ENCODE measurements at regions not wholly inside any gene's neighbourhood (a gene's known extent, or its start where the extent isn't known, plus 50 kb on each side); places are given as distances from the start of the nearest gene placed in this dataset.

GRCh38 chr5:35374584-35374983 lies 144.3 kb upstream of the PRLR start:
- Histone ChIP-seq H3K4me3 (replicated peaks in 1 of 3) (no peak overlapping the region), H3K4me1 (no peaks in the 10 kb centered on the region), H3K36me3 (no peaks in the 10 kb centered on the region), H3K27me3 (no peaks in the 10 kb centered on the region), H3K9me3 (no peaks in the 10 kb centered on the region), H3K27ac (no peak overlapping the region)
- DNase-seq: no peak
- no peak for TF ChIP-seq POLR2A (IDR thresholded peaks at IDR 0.05)
- TF ChIP-seq CTCF (IDR thresholded peaks at IDR 0.05): no peak
- intact Hi-C loops (cut with DNase I): no loop called here

GRCh38 chr5:35373249-35373648 lies 143.0 kb upstream of the PRLR start:
- H3K27ac ChIP-seq: no peak overlapping the region
- H3K4me3 ChIP-seq (replicated peaks in 1 of 3): no peak overlapping the region
- WGBS, 2 donors: 73 to 80% methylated on average over 3 of the region's 3 CpGs
- intact Hi-C loops (cut with DNase I): no loop called here
- TF ChIP-seq POLR2A (IDR thresholded peaks at IDR 0.05): no peak
- TF ChIP-seq CTCF (IDR thresholded peaks at IDR 0.05): no peak
- H3K27me3 ChIP-seq: no peaks in the 10 kb centered on the region
- no peak for DNase-seq
- no peaks in the 10 kb centered on the region for H3K36me3 ChIP-seq
- H3K9me3 ChIP-seq: no peaks in the 10 kb centered on the region
- no peaks in the 10 kb centered on the region for H3K4me1 ChIP-seq

- 79 to 86% methylated on average over 2 of the region's 2 CpGs for WGBS, 2 donors
- H3K9me3 ChIP-seq: no peaks in the 10 kb centered on the region
- DNase-seq: no peak
Measured at GRCh38 chr5:35372482-35372881, 142.2 kb upstream of the PRLR start.

GRCh38 chr5:35371951-35372426 lies 141.7 kb upstream of the PRLR start:
- Histone ChIP-seq H3K27ac (no peak overlapping the region), H3K27me3 (no peaks in the 10 kb centered on the region), H3K9me3 (no peaks in the 10 kb centered on the region), H3K4me3 (replicated peaks in 1 of 3) (no peak overlapping the region), H3K36me3 (no peaks in the 10 kb centered on the region), H3K4me1 (no peaks in the 10 kb centered on the region)
- TF ChIP-seq CTCF (IDR thresholded peaks at IDR 0.05) (no peak), POLR2A (IDR thresholded peaks at IDR 0.05) (no peak)
- WGBS, 2 donors: 68 to 100% methylated on average over 1 of the region's 1 CpG
- DNase-seq: no peak
- intact Hi-C loops (cut with DNase I): no loop called here

More at GRCh38 chr5:35372482-35372881, 142.2 kb upstream of the PRLR start:
- TF ChIP-seq CTCF (IDR thresholded peaks at IDR 0.05) (no peak), POLR2A (IDR thresholded peaks at IDR 0.05) (no peak)
- Histone ChIP-seq H3K4me3 (replicated peaks in 1 of 3) (no peak overlapping the region), H3K27ac (no peak overlapping the region), H3K27me3 (no peaks in the 10 kb centered on the region), H3K36me3 (no peaks in the 10 kb centered on the region), H3K4me1 (no peaks in the 10 kb centered on the region)
- intact Hi-C loops (cut with DNase I): no loop called here

- H3K36me3 ChIP-seq: no peaks in the 10 kb centered on the region
- TF ChIP-seq CTCF (IDR thresholded peaks at IDR 0.05) (no peak), POLR2A (IDR thresholded peaks at IDR 0.05) (no peak)
- no peak overlapping the region for H3K27ac ChIP-seq
- 81 to 82% methylated on average over 2 of the region's 2 CpGs for WGBS, 2 donors
- no peaks in the 10 kb centered on the region for H3K9me3 ChIP-seq
- no peak for DNase-seq
- no peak overlapping the region for H3K4me3 ChIP-seq (replicated peaks in 1 of 3)
- intact Hi-C loops (cut with DNase I): no loop called here
- H3K4me1 ChIP-seq: no peaks in the 10 kb centered on the region
- no peaks in the 10 kb centered on the region for H3K27me3 ChIP-seq
Measured at GRCh38 chr5:35370871-35371270, 140.6 kb upstream of the PRLR start.
